GM23338 (cell line): ENCODE measurements at regions not wholly inside any gene's neighbourhood (a gene's known extent, or its start where the extent isn't known, plus 50 kb on each side); places are given as distances from the start of the nearest gene placed in this dataset.

ENCODE experiments used
- CTCF ChIP-seq, 2 experiments: fragments of 200-600 bp in 1 of 2; sonication (generic) in 1 of 2; conservative IDR thresholded peaks; 2 replicates each; pipeline versions ENCODE4 v1.5.1 to v1.6.1; 2016 to 2017; ENCODE audit warnings: antibody characterized with exemption in 2 of 2, low read depth in 2 of 2, mild to moderate bottlenecking in 2 of 2, moderate library complexity in 1 of 2
- EZH2 ChIP-seq: fragments of 200-600 bp; sonication (generic); IDR thresholded peaks from one replicate; pipeline ENCODE4 v1.8.0; 2017; ENCODE audit warnings: antibody characterized with exemption, mild to moderate bottlenecking, low read depth; ENCODE audit not compliant: unreplicated experiment
- EZH2phosphoT487 ChIP-seq: fragments of 200-600 bp; sonication (generic); IDR thresholded peaks from one replicate; pipeline ENCODE4 v1.8.1; 2018; ENCODE audit warnings: antibody characterized with exemption; ENCODE audit not compliant: unreplicated experiment
- JUNB ChIP-seq: IDR thresholded peaks from one replicate; pipeline ENCODE4 v1.6.1; 2016; ENCODE audit warnings: antibody characterized with exemption; ENCODE audit not compliant: unreplicated experiment
- POLR2AphosphoS5 ChIP-seq: IDR thresholded peaks from 2 replicates; pipeline ENCODE4 v1.6.1; 2016; ENCODE audit warnings: antibody characterized with exemption, low read depth
- ZNF114 ChIP-seq: fragments of 250-450 bp; sonication (Bioruptor Pico); IDR thresholded peaks from 2 replicates; pipeline ENCODE4 v1.5.0; 2020; ENCODE audit warnings: mild to moderate bottlenecking, moderate library complexity
- ZNF331 ChIP-seq: fragments of 250-450 bp; sonication (Bioruptor Pico); IDR thresholded peaks from 2 replicates; pipeline ENCODE4 v1.5.0; 2020; ENCODE audit warnings: low read depth, mild to moderate bottlenecking, moderate library complexity
- TF ChIP-seq, protein P1 (sequence below): IDR thresholded peaks from one replicate; pipeline ENCODE4 v1.6.1; 2018; ENCODE audit warnings: antibody characterized with exemption; ENCODE audit not compliant: unreplicated experiment

DNA sequence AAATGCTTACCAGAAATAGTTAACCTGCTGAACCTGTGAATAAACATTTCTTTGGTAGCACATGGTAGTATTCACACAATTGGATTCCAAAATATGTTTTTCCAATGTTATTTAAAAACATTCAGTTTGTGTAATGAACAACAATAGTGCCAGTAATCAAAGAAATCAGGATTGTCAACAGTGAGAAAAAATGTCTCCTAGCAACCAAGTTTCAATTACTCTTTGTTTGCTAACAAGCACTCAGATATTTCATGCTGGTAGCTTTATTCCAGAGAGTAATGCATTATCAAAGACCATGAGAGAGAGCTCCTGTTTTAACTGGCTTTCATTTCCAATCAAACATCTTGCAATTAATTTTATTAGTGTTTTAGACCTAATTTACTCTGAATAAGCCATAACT is 768.1 kb upstream of the GRAMD2B start:
- TF ChIP-seq, protein P1, sequence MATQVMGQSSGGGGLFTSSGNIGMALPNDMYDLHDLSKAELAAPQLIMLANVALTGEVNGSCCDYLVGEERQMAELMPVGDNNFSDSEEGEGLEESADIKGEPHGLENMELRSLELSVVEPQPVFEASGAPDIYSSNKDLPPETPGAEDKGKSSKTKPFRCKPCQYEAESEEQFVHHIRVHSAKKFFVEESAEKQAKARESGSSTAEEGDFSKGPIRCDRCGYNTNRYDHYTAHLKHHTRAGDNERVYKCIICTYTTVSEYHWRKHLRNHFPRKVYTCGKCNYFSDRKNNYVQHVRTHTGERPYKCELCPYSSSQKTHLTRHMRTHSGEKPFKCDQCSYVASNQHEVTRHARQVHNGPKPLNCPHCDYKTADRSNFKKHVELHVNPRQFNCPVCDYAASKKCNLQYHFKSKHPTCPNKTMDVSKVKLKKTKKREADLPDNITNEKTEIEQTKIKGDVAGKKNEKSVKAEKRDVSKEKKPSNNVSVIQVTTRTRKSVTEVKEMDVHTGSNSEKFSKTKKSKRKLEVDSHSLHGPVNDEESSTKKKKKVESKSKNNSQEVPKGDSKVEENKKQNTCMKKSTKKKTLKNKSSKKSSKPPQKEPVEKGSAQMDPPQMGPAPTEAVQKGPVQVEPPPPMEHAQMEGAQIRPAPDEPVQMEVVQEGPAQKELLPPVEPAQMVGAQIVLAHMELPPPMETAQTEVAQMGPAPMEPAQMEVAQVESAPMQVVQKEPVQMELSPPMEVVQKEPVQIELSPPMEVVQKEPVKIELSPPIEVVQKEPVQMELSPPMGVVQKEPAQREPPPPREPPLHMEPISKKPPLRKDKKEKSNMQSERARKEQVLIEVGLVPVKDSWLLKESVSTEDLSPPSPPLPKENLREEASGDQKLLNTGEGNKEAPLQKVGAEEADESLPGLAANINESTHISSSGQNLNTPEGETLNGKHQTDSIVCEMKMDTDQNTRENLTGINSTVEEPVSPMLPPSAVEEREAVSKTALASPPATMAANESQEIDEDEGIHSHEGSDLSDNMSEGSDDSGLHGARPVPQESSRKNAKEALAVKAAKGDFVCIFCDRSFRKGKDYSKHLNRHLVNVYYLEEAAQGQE: no peak
- TF ChIP-seq EZH2 (no peak), CTCF (conservative IDR thresholded peaks at IDR 0.05; ENCODE audit: low read depth in 2 of 2) (no peak), POLR2AphosphoS5 (no peak), ZNF114 (CRISPR knock-in tag) (no peak), EZH2phosphoT487 (no peak), JUNB (no peak), ZNF331 (CRISPR knock-in tag) (no peak)
